HEK293T (cell line): ENCODE measurements at regions not wholly inside any gene's neighbourhood (a gene's known extent, or its start where the extent isn't known, plus 50 kb on each side); places are given as distances from the start of the nearest gene placed in this dataset.

Experiments used
- CTCF ChIA-PET: fragments of 350-600 bp; formaldehyde crosslinking; extraction: SDS; loops from one replicate; lab custom pipeline; 2021; ENCODE audit warnings: antibody characterized with exemption, inconsistent platforms; lab: Yijun Ruan, JAX
- POLR2A ChIA-PET: fragments of 350-600 bp; formaldehyde crosslinking; extraction: SDS; loops from one replicate; lab custom pipeline; 2020; ENCODE audit warnings: antibody characterized with exemption, inconsistent platforms; lab: Yijun Ruan, JAX
- DNase-seq: peaks from one replicate; pipeline ENCODE4 v3.0.0; 2012; ENCODE audit warnings: mixed read lengths; ENCODE audit errors: extremely low spot score
- ARNT ChIP-seq: fragments of 450-650 bp; IDR thresholded peaks from 2 replicates; pipeline ENCODE4 v1.6.1; 2017; ENCODE audit warnings: mild to moderate bottlenecking
- BHLHE40 ChIP-seq: fragments of 450-650 bp; IDR thresholded peaks from 2 replicates; pipeline ENCODE4 v1.6.1; 2016; ENCODE audit warnings: mild to moderate bottlenecking, moderate library complexity, borderline replicate concordance
- CTBP1 ChIP-seq: fragments of 450-650 bp; IDR thresholded peaks from 2 replicates; pipeline ENCODE4 v1.6.1; 2016; ENCODE audit warnings: borderline replicate concordance
- ELF4 ChIP-seq: fragments of 450-650 bp; IDR thresholded peaks from 2 replicates; pipeline ENCODE4 v1.6.1; 2017; ENCODE audit warnings: antibody characterized with exemption
- FOXA1 ChIP-seq: fragments of 450-650 bp; IDR thresholded peaks from 2 replicates; pipeline ENCODE4 v1.6.1; 2016; ENCODE audit warnings: mild to moderate bottlenecking
- FOXK2 ChIP-seq: fragments of 450-650 bp; IDR thresholded peaks from 2 replicates; pipeline ENCODE4 v1.6.1; 2016; ENCODE audit warnings: mild to moderate bottlenecking
- FOXM1 ChIP-seq: fragments of 450-650 bp; IDR thresholded peaks from 2 replicates; pipeline ENCODE4 v1.6.1; 2017; ENCODE audit warnings: mild to moderate bottlenecking, borderline replicate concordance
- HDGF ChIP-seq: fragments of 450-650 bp; IDR thresholded peaks from 2 replicates; pipeline ENCODE4 v1.6.1; 2017; ENCODE audit warnings: antibody characterized with exemption, borderline replicate concordance
- L3MBTL2 ChIP-seq: fragments of 450-650 bp; conservative IDR thresholded peaks from 2 replicates; pipeline ENCODE4 v1.6.1; 2016; ENCODE audit warnings: mild to moderate bottlenecking
- LEF1 ChIP-seq: fragments of 450-650 bp; IDR thresholded peaks from 2 replicates; pipeline ENCODE4 v1.6.1; 2017; ENCODE audit warnings: mild to moderate bottlenecking, borderline replicate concordance
- NFRKB ChIP-seq: fragments of 450-650 bp; IDR thresholded peaks from 2 replicates; pipeline ENCODE4 v1.6.1; 2016; ENCODE audit warnings: mild to moderate bottlenecking, moderate library complexity
- PKNOX1 ChIP-seq: fragments of 450-650 bp; IDR thresholded peaks from 2 replicates; pipeline ENCODE4 v1.6.1; 2016
- SP1 ChIP-seq: fragments of 450-650 bp; IDR thresholded peaks from 2 replicates; pipeline ENCODE4 v1.6.1; 2017
- SUZ12 ChIP-seq: fragments of 450-650 bp; IDR thresholded peaks from 2 replicates; pipeline ENCODE4 v1.6.1; 2016; ENCODE audit warnings: mild to moderate bottlenecking
- TARDBP ChIP-seq: fragments of 450-650 bp; IDR thresholded peaks from 2 replicates; pipeline ENCODE4 v1.6.1; 2016
- ZNF384 ChIP-seq: fragments of 450-650 bp; IDR thresholded peaks from 2 replicates; pipeline ENCODE4 v1.6.1; 2016

- ChIA-PET POLR2A (no interaction called here), CTCF (no interaction called here)
- TF ChIP-seq FOXK2, result no peak
- no peak for TF ChIP-seq HDGF
- TF ChIP-seq SUZ12, result no peak
- no peak for TF ChIP-seq SP1
- no peak for TF ChIP-seq ARNT
- no peak for TF ChIP-seq FOXM1
- TF ChIP-seq TARDBP, result no peak
- TF ChIP-seq NFRKB, result no peak
- TF ChIP-seq BHLHE40, result no peak
- TF ChIP-seq FOXA1, result no peak
- TF ChIP-seq ELF4, result no peak
- no peak for TF ChIP-seq LEF1
- no peak for TF ChIP-seq PKNOX1
- TF ChIP-seq ZNF384, result no peak
- DNase-seq, result no peak
Measured at GRCh38 chr2:116098049-116098448, 1655.6 kb downstream of the DPP10 start.

DNA sequence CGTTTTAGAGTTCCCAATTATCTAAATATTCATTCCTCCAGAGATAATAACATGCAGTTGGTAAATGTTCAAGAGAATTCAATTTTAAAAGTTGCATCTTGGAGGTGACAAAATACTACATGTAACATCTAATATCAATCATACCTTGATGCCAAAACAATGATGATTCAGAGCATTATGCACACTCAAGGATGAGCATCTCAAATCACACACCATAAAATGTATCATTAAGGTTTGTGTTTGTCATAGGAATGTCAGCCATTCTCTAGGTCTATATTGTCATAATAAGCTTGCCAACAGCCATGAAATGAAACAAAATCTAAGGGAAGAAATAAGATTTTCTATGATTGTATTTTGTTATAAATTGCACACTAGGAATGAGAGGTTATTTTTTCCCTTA, 1667.0 kb downstream of the DPP10 start:
- ChIA-PET CTCF (no interaction called here), POLR2A (no interaction called here)
- TF ChIP-seq FOXA1, result no peak
- TF ChIP-seq FOXK2, result no peak
- no peak for TF ChIP-seq L3MBTL2
- no peak for TF ChIP-seq ARNT
- TF ChIP-seq TARDBP, result no peak
- no peak for TF ChIP-seq CTBP1
- no peak for TF ChIP-seq HDGF
- TF ChIP-seq BHLHE40, result no peak
- no peak for TF ChIP-seq NFRKB
- TF ChIP-seq LEF1, result no peak
- TF ChIP-seq ELF4, result no peak
- TF ChIP-seq SP1, result no peak
- no peak for TF ChIP-seq SUZ12
- no peak for TF ChIP-seq PKNOX1
- DNase-seq, result no peak

DNA sequence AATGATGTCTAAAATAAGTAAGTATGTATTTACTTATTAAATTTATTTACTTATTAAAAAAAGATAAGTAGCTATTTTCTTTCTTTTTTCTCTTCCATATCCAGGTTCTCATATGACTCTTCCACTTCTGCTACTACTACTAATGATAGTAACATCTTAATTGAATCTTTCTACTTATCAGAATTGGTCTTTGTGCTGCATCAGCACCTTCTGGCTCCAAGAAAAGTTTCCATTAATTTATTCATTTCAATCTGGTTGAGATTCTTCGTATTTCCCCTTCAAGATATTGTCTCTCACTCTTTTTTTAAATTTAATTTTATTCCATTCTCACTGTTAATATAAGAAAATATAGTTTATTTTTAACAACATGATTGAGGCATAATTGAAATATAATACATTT, 1675.4 kb downstream of the DPP10 start:
- ChIA-PET POLR2A (no interaction called here), CTCF (no interaction called here)
- TF ChIP-seq LEF1, result no peak
- TF ChIP-seq CTBP1, result no peak
- no peak for TF ChIP-seq SP1
- no peak for TF ChIP-seq NFRKB
- TF ChIP-seq FOXK2, result no peak
- TF ChIP-seq TARDBP, result no peak
- TF ChIP-seq ARNT, result no peak
- no peak for TF ChIP-seq BHLHE40
- TF ChIP-seq PKNOX1, result no peak
- TF ChIP-seq HDGF, result no peak
- TF ChIP-seq ELF4, result no peak
- no peak for TF ChIP-seq L3MBTL2
- TF ChIP-seq FOXM1, result no peak
- no peak for TF ChIP-seq ZNF384
- TF ChIP-seq FOXA1, result no peak
- no peak for TF ChIP-seq SUZ12
- no peak for DNase-seq

DNA sequence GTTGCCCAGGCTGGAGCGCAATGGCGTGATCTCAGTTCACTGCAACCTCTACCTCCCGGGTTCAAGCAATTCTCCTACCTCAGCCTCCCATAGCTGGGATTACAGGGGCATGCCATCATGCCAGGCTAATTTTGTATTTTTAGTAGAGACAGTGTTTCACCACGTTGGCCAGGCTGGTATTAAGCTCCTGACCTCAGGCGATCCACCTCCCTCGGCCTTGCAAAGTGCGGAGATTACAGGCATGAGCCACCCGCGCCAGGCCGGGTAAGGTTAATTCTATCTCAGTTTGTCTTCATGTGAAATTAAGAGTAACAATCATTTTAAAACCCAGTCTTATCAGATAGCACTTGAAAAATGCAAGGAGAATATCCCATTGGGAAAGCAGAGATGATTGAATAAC, 1681.7 kb upstream of the DDX18 start:
- no peak for DNase-seq
- TF ChIP-seq ZNF384 (no peak), SUZ12 (no peak), NFRKB (no peak), ARNT (no peak)
- POLR2A ChIA-PET, result no interaction called here
- CTCF ChIA-PET, result no interaction called here

DNA sequence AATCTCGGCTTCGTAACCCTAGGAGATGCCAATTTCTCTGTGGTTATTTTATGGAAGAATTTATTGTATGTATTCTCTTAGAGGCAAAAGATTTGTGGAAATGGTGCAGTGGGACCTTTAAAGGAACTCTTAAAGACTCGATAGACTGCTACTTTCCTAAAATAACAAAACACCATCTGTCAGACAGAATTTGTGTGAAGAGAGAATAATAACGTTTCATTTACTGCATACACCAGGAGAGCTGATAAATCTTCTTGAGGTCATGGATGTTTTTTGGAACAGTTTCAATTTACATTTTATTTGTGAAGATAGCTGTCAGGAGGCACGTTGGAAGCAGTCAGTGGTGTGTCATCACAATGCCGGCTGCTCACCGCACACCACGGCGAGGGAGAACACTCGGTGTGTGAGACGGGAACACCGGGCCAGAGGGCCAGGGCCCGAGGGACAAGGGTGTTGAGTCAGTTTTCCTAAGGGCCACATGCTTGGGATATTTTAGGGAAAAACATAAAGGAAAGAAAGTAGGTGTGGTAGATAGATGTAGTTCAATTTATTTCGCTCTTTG, 1681.0 kb upstream of the DDX18 start:
- no peak for DNase-seq
- ChIA-PET CTCF (no interaction called here), POLR2A (no interaction called here)
- TF ChIP-seq ZNF384 (no peak), NFRKB (no peak), FOXM1 (no peak), SP1 (no peak), HDGF (no peak), ELF4 (no peak), BHLHE40 (no peak), CTBP1 (no peak), FOXK2 (no peak)

GRCh38 chr2:116141891-116142474, 1672.5 kb upstream of the DDX18 start:
- CTCF ChIA-PET, result no interaction called here
- POLR2A ChIA-PET, result no interaction called here
- TF ChIP-seq CTBP1, result no peak
- no peak for TF ChIP-seq SUZ12
- TF ChIP-seq ARNT, result no peak
- TF ChIP-seq BHLHE40, result no peak
- no peak for TF ChIP-seq NFRKB
- TF ChIP-seq FOXM1, result no peak
- no peak for TF ChIP-seq SP1
- TF ChIP-seq HDGF, result no peak
- TF ChIP-seq LEF1, result no peak
- TF ChIP-seq TARDBP, result no peak
- no peak for TF ChIP-seq ELF4
- no peak for TF ChIP-seq L3MBTL2
- no peak for TF ChIP-seq PKNOX1
- TF ChIP-seq ZNF384, result no peak
- no peak for DNase-seq
